ENCODE measurements at regions not wholly inside any gene's neighbourhood (a gene's known extent, or its start where the extent isn't known, plus 50 kb on each side); places are given as distances from the start of the nearest gene placed in this dataset.
"Not testable (repeated sequence)": the region's sequence is repeated elsewhere in the genome, so short reads cannot be mapped to it uniquely, and the experiment has no call there.

DNA sequence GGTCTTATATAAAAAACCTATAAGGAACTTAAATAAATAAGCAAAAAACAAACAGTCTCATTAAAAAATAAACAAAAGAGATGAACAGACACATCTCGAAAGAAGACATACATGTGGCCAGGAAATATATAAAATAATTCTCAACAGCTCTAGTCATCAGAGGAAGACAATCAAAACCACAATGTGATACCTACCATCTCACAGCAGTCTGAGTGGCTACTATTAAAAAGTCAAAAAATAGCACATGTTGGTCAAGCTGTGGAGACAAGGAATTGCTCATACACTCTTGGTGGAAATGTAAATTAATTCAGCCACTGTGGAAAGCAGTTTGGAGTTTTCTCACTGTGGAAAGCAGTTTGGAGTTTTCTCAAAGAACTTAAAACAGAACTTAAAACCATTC is 100.3 kb upstream of the ADAMTS5 start:
- no peak for DNase-seq

DNA sequence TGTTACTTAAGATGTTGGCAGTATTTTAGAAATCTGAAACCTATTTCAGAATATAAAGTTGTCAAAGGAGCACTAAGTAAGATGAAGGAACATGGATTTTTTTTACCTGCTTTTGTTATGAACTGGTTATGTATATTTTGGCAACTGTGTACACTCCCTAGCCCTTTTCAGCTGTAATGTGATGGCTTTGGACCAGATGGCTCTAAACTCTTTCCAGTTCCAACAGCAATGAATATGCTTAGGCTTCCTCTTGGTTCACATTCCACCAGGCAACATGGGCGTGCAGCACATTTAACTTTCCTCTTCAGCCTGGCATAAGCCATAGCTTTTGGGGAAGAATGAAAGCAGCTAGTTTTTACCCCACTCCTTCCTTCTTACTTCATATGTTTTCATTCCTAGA is 95.6 kb upstream of the ADAMTS5 start:
- DNase-seq: no peak

GRCh38 chr21:27061770-27062169 is 94.9 kb upstream of the ADAMTS5 start:
- DNase-seq: no peak

DNA sequence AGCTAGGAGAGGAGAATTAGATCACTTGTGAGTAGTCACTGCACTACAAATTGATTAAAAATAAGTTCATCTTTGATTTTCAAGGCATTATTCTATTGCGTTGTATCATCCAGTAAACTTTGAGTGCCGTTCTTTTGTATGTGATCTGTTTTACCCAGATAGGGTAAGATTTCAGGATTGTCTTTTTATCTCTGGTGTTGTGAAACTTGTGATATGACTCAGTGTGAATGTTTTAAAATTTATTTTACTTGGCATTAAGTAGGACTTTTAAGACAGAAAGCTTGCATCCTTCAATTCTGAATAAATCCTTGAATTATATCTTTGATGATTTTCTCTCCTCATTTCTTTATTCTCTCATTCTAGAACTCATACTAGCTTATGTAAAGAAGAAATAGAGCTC is 93.3 kb upstream of the ADAMTS5 start:
- no peak for DNase-seq

DNA sequence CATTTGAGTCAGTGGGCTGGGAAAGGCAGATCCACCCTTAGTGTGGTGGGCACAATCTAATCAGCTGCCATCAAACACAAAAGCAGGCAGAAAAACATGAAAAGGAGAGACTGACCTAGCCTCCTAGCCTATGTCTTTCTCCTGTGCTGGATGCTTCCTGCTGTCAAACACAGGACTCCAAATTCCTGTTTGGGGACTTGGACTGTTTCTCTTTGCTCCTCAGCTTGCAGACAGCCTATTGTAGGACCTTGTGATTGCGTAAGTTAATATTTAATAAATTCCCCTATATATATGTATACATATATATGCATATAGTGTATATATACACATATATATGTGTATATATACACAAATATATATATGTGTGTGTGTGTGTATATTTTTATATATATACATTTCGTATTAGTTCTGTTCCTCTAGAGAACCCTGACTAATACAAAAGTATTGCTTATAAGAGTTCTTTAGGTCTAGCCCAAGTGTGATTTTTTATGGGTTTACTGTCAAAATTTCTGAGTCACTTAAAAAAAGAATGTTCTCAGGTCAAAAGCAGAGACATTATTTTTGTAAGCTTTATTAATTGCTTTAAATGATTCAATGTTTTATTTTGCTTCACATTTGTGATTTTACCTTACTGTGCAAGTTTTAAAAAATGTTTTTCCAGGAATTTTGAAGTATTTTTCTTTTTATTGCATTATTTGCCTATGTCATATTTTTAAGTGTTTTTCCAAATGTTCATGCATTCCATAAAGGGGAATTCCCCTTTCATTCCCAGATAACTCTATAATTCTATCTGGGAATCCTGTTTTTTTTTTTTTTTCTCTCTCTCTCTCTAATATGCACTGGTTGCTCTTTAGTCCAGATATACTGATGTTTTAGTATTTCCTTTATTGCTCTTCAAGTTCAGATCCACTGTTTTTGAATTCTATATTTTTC is 92.1 kb upstream of the ADAMTS5 start:
- DNase-seq: no peak

- no peak for DNase-seq
Observed at GRCh38 chr21:27057997-27058396, 91.1 kb upstream of the ADAMTS5 start.

DNA sequence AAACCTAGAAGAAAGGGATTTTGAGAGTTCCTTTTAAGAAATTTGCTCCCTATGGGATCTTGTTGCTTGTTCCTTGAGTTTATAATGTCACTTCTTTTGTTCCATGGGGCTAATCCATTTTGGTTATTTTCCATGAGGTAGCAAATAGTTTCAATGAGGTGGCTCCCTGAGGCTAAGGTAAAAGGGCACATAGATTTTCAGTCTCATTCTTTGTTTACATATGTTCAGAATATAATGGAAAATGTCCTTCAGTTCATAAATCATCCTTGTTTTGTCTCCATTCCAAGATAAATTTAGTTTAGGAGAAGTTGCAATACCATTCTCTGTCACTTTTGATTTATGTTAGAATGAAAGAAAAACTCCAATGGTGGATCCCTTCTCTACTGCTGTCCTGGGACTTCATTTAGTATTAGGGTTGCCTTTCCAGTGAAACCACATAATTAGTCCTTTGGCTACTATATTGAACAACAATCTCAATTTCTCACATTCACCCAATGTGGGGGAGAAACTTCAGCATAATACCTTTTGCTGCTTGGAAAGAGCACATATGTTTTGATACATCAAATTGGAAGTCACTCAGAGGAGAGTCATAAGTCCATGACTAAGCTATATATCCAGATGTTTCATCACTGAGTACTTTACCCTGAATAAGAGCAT is 80.9 kb upstream of the ADAMTS5 start:
- DNase-seq: no peak

GRCh38 chr21:27047283-27047657 is 80.4 kb upstream of the ADAMTS5 start:
- no peak for DNase-seq

DNA sequence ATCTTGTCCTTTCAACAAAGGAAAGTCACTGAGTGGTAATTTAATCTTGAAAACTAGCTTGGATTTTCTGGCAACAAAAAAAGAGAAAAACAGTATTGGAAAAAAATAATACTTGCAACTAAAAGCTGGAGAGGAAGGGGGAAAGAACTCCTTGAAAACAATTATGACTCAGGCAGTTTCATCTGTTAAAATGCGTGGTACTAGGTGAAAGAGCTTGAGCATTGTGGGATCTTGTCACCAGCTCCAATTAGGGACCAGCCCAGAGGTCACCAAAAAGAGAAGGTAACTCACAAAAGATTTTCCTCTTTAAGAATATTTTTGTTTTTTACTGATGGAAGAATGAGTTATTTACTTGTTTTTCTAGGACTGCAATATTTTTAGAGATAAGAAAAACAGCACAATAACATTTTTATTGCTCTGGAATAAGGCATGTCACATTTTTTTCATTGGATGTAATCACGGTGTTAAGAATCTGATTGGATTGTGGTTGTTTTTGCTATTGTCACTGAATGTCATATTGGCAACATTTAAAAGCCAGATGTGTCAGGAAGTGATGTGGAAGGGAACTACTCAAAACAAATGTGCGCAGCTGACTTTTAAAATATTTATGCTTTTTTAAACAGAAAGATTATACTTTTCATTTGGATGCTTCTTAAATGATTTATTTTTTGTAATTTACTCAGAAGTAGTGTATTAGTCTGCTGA is 78.5 kb upstream of the ADAMTS5 start:
- no peak for DNase-seq

DNA sequence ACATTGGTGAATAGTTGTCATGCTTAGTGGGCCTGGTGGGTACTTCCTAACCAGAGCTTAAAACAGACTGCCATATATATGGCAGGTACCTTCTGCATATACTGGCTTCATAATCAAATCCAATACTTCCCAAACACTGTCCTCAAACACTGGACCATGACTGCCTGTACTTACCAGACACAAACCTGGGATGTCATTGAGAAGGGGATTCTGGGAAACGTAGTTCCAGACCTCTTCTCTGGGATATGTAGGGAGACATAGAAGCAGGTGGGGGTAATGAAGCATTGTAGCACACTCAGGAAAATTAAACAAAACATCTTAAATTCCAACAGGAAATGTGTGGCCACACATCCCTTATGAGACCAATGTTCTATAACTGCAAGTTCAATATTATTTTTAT is 76.5 kb upstream of the ADAMTS5 start:
- no peak for DNase-seq

GRCh38 chr21:27040738-27041469 is 74.0 kb upstream of the ADAMTS5 start:
- DNase-seq: no peak

- DNase-seq: no peak
Observed at GRCh38 chr21:27036736-27037301, 69.9 kb upstream of the ADAMTS5 start.

GRCh38 chr21:27035791-27036190 is 68.9 kb upstream of the ADAMTS5 start:
- no peak for DNase-seq

GRCh38 chr21:27034796-27035195 is 67.9 kb upstream of the ADAMTS5 start:
- DNase-seq: no peak

DNA sequence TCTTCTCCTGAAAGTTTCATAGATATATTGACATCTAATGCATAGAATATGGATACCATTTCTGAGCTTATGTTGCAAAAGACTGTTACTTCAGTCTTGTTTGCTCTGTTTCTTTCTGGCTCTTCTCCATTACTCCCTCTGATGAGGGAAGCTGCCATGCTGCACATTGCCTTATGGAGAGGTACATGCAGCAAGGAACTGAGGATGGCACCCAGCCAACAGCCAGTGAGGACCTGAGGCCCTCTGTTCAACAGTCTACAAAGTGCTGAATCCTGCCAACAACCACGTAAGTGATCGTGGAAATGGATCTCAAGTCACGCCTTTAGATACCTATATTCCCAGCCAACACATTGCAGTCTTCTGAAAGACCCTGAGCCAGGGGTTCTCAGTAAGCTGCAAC is 66.6 kb upstream of the ADAMTS5 start:
- DNase-seq: no peak

GRCh38 chr21:27026501-27026900 is 59.6 kb upstream of the ADAMTS5 start:
- no peak for DNase-seq

GRCh38 chr21:27025708-27026107 is 58.8 kb upstream of the ADAMTS5 start:
- DNase-seq: not testable (repeated sequence)

- DNase-seq: no peak
Observed at GRCh38 chr21:27024971-27025370, 58.1 kb upstream of the ADAMTS5 start.

DNA sequence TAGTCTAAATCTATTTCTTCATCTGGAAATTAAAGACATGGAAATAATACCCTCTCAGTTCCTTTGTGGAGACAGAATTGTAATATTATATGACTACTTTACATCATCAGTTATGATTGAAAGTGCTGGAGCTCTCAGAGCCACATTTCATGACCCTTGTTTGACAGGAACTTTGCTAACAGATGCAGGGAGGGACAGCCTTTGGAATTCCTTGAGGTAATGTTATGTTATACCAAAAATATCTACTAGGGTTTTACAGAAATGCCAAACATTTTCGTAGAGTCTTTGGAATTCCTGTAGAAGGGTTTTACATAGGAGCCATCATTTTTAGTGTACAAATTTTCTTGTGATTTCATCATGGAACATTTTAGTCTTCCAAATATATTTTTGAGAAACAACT is 57.4 kb upstream of the ADAMTS5 start:
- DNase-seq: no peak

GRCh38 chr21:27023186-27023585 is 56.3 kb upstream of the ADAMTS5 start:
- no peak for DNase-seq

DNA sequence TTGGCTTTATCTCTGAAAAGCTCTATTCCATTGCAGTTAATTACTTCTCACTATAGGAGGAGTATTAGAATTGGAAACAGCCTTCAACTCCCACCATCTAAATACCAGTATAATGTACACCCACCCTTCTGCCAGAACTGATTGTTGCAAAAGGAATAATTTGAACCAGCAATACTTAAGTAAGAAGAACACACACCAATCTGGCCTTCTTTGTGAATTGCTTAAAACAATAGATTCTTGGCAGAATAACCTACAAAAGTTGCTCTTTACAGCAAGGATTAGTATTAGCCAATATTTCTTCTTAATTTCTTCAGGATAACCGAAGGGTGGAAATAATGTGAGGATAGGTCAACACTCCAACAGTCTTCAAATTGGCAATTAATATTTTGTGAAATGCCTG is 54.9 kb upstream of the ADAMTS5 start:
- no peak for DNase-seq

GRCh38 chr21:27021046-27021445 is 54.2 kb upstream of the ADAMTS5 start:
- DNase-seq: no peak

DNA sequence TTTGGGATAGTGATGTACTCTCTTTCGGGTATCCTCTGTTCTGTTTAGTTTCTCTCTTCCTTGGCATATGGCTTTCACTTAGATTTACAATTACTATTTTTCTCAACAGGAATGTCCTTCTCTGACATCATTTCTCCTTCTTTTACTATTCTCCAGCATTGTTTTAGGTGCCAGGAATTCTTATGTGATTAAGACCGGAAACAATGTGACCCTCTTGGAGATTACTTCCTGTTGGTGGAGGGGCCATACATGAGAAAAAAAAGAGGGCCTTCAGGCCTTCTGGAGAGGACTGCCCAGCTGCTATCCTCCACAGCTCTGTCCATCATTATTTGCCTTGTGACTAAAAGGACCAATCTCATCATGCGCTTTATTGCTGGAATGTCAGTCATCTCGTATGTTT is 50.4 kb upstream of the ADAMTS5 start:
- no peak for DNase-seq
